Mesothelial cell of epicardium (in vitro differentiated cells): ENCODE measurements at regions not wholly inside any gene's neighbourhood (a gene's known extent, or its start where the extent isn't known, plus 50 kb on each side); places are given as distances from the start of the nearest gene placed in this dataset.

Source experiments
- DNase-seq, 2 experiments: peaks; one replicate each; pipeline ENCODE4 v3.0.0; 2021; ENCODE audit warnings: low spot score in 2 of 2; ENCODE audit not compliant: unreplicated experiment in 2 of 2
- H3K27ac Mint-ChIP-seq: 2 replicates; pipeline ENCODE4 v1.8.0; 2021; ENCODE audit warnings: mixed read lengths
- H3K27me3 Mint-ChIP-seq: 2 replicates; pipeline ENCODE4 v1.8.0; 2021; ENCODE audit warnings: low read depth, mixed read lengths
- H3K36me3 Mint-ChIP-seq: 2 replicates; pipeline ENCODE4 v1.8.0; 2021; ENCODE audit warnings: mixed read lengths
- H3K4me1 Mint-ChIP-seq: 2 replicates; pipeline ENCODE4 v1.8.0; 2021; ENCODE audit warnings: mixed read lengths
- H3K4me3 Mint-ChIP-seq: 2 replicates; pipeline ENCODE4 v1.8.0; 2021; ENCODE audit warnings: mild to moderate bottlenecking, moderate library complexity, mixed read lengths
- H3K9me3 Mint-ChIP-seq: 2 replicates; pipeline ENCODE4 v1.8.0; 2021; ENCODE audit warnings: mixed read lengths
- CTCF ChIP-seq: fragments of 200-600 bp; sonication (generic); IDR thresholded peaks from one replicate; pipeline ENCODE4 v1.5.0; 2021; ENCODE audit warnings: antibody characterized with exemption; ENCODE audit not compliant: unreplicated experiment

DNA sequence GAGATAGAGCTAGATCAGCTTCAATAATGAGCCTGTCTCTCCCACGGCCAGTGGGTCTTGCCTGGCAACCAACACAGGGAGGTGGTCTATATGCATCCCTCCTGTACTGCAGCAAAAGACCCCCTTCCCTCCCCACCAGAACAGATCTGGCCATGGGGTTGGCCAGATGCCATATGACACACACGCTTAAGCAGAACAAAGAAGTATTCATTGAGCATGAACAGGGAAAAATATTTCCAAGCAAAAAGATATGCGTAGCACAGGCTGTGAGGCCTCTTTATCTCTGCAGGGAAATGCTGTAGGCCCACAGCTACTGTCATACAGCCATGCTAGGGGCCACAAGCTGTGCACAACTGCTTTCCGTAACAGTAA lies 73.4 kb upstream of the NRSN1 start:
- Mint-ChIP-seq H3K4me1 (peaks cover 28% of the 10 kb centered on the region), H3K36me3 (no peaks in the 10 kb centered on the region), H3K27ac (peak overlapping the region; percentile 85), H3K27me3 (peaks cover 3% of the 10 kb centered on the region), H3K9me3 (no peaks in the 10 kb centered on the region), H3K4me3 (no peak overlapping the region)
- TF ChIP-seq CTCF, result no peak
- no peak for DNase-seq

- Mint-ChIP-seq H3K9me3 (no peaks in the 10 kb centered on the region), H3K27me3 (peaks cover 3% of the 10 kb centered on the region), H3K36me3 (no peaks in the 10 kb centered on the region), H3K27ac (peak overlapping the region; percentile 85), H3K4me1 (peaks cover 28% of the 10 kb centered on the region), H3K4me3 (no peak overlapping the region)
- DNase-seq, result no peak
- TF ChIP-seq CTCF, result no peak
Measured at GRCh38 chr6:24053057-24053456, 73.0 kb upstream of the NRSN1 start.

- Mint-ChIP-seq H3K27ac (no peak overlapping the region), H3K36me3 (no peaks in the 10 kb centered on the region), H3K27me3 (peaks cover 3% of the 10 kb centered on the region), H3K4me1 (peaks cover 28% of the 10 kb centered on the region), H3K9me3 (no peaks in the 10 kb centered on the region), H3K4me3 (no peak overlapping the region)
- no peak for TF ChIP-seq CTCF
- no peak for DNase-seq
Measured at GRCh38 chr6:24054388-24054787, 71.6 kb upstream of the NRSN1 start.

GRCh38 chr6:24056567-24056966 lies 69.4 kb upstream of the NRSN1 start:
- H3K4me3 Mint-ChIP-seq, result no peak overlapping the region

DNA sequence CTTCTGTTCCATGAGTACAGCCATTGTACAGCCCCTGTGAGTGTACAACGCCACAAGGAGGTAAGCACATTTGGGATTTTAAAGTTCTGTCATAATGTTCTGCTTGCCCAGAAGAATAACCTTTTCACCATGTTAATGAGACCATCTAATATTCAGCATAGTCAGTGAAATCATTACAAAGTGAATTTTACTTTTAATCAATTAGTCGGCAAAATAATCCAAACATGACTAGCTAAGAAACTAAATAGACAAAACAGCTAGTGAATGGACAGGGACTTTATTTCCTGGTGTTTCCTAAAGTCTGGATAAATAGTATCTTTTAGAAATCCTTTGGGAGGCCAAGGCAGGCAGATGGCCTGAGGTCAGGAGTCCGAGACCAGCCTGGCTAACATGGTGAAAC lies 69.0 kb upstream of the NRSN1 start:
- Mint-ChIP-seq H3K27me3 (no peaks in the 10 kb centered on the region), H3K27ac (no peak overlapping the region), H3K9me3 (no peaks in the 10 kb centered on the region), H3K4me1 (peaks cover 23% of the 10 kb centered on the region), H3K4me3 (no peak overlapping the region), H3K36me3 (no peaks in the 10 kb centered on the region)
- no peak for DNase-seq
- TF ChIP-seq CTCF, result no peak

More at GRCh38 chr6:24056567-24056966, 69.4 kb upstream of the NRSN1 start:
- H3K27me3 Mint-ChIP-seq, result no peaks in the 10 kb centered on the region
- peaks cover 28% of the 10 kb centered on the region for H3K4me1 Mint-ChIP-seq
- no peaks in the 10 kb centered on the region for H3K9me3 Mint-ChIP-seq
- no peaks in the 10 kb centered on the region for H3K36me3 Mint-ChIP-seq
- DNase-seq, result no peak
- no peak overlapping the region for H3K27ac Mint-ChIP-seq
- no peak for TF ChIP-seq CTCF
